NB4 (cell line): ENCODE measurements at regions not wholly inside any gene's neighbourhood (a gene's known extent, or its start where the extent isn't known, plus 50 kb on each side); places are given as distances from the start of the nearest gene placed in this dataset.

Source experiments
- DNase-seq: peaks from one replicate; pipeline ENCODE4 v3.0.0; 2010; ENCODE audit warnings: low read depth
- H3K4me3 ChIP-seq: one replicate; pipeline ENCODE4 v1.5.1; 2011; ENCODE audit warnings: mild to moderate bottlenecking, low read depth, low read length, moderate library complexity
- MYC ChIP-seq: IDR thresholded peaks from 2 replicates; pipeline ENCODE4 v1.6.1; 2011; ENCODE audit warnings: low read depth, low read length
- POLR2A ChIP-seq: IDR thresholded peaks from 2 replicates; pipeline ENCODE4 v1.6.1; 2011; ENCODE audit warnings: mild to moderate bottlenecking; ENCODE audit not compliant: insufficient read length; ENCODE audit errors: extremely low read depth
- TF ChIP-seq, protein P1 (sequence below): IDR thresholded peaks from one replicate; pipeline ENCODE4 v1.5.1; 2012; ENCODE audit warnings: low read depth, low read length
- TF ChIP-seq, protein P2 (sequence below): IDR thresholded peaks from 2 replicates; pipeline ENCODE4 v1.6.1; 2011; ENCODE audit warnings: low read depth, low read length

DNA sequence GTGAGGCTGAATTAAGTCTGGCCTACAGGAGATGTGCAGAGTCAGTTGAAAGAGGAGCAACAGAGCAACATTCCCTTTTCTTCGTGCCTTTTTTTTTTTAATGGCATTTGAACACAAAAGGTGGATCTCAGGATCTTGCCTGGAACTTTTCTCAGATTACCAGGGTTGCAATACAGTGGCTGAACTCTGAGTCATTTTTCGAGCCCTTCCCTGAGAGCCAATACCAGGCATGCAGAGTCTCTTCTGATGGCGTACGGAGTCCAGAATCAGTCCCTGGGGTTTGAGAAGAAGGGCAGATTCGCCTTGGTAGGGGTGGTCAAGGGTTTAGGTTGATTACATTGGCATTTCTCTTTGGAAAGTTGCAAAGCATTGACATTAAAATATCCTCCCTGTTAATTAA is 271.5 kb downstream of the GAS1 start:
- TF ChIP-seq POLR2A (no peak), MYC (no peak)
- TF ChIP-seq, protein P1, sequence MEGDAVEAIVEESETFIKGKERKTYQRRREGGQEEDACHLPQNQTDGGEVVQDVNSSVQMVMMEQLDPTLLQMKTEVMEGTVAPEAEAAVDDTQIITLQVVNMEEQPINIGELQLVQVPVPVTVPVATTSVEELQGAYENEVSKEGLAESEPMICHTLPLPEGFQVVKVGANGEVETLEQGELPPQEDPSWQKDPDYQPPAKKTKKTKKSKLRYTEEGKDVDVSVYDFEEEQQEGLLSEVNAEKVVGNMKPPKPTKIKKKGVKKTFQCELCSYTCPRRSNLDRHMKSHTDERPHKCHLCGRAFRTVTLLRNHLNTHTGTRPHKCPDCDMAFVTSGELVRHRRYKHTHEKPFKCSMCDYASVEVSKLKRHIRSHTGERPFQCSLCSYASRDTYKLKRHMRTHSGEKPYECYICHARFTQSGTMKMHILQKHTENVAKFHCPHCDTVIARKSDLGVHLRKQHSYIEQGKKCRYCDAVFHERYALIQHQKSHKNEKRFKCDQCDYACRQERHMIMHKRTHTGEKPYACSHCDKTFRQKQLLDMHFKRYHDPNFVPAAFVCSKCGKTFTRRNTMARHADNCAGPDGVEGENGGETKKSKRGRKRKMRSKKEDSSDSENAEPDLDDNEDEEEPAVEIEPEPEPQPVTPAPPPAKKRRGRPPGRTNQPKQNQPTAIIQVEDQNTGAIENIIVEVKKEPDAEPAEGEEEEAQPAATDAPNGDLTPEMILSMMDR, result no peak
- TF ChIP-seq, protein P2, sequence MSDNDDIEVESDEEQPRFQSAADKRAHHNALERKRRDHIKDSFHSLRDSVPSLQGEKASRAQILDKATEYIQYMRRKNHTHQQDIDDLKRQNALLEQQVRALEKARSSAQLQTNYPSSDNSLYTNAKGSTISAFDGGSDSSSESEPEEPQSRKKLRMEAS, result no peak
- DNase-seq, result no peak
- H3K4me3 ChIP-seq, result no peak overlapping the region

DNA sequence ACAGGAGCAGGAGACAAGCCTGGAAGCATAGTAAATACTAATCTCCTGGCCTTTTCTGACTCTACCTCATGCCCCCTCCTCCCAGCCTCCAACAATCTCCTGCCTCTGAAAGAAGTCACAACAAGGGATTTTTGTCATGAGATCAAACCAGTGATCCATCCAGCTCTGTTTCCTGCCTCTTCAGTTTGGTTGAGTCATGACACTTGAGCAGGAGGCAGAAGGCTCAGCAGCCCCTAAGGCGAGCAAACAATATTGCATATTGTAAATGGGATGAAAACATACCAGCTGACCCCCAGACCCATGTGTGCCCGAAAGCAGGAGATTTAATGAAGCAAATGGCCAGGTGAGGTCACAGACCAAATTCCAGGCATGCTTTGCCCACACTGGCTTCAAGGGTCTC is 272.8 kb downstream of the GAS1 start:
- no peak overlapping the region for H3K4me3 ChIP-seq
- TF ChIP-seq, protein P1, result no peak
- no peak for TF ChIP-seq POLR2A
- TF ChIP-seq, protein P2, result no peak
- no peak for TF ChIP-seq MYC
- no peak for DNase-seq

DNA sequence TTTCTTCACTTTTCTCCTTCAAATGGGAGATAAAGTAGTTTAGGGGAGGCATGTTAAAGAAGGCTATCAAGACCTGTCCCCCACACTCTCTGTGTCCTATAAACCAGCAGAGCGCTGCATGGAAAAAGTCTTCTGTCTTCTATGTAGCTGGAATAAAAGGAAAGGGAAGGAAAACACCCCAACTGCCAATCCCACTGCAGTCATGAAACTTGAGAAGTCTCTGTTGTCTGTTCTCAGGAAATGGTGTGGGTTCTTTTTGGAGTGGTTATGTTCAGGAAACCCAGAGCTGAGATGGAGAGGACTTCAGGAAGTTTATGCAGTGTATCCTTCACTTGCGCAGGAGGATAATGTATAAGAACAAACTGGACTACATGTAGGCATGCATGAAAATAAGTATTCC is 274.3 kb downstream of the GAS1 start:
- no peak for DNase-seq
- TF ChIP-seq MYC (no peak), POLR2A (no peak)
- TF ChIP-seq, protein P2, result no peak
- TF ChIP-seq, protein P1, result no peak
- H3K4me3 ChIP-seq, result no peak overlapping the region

DNA sequence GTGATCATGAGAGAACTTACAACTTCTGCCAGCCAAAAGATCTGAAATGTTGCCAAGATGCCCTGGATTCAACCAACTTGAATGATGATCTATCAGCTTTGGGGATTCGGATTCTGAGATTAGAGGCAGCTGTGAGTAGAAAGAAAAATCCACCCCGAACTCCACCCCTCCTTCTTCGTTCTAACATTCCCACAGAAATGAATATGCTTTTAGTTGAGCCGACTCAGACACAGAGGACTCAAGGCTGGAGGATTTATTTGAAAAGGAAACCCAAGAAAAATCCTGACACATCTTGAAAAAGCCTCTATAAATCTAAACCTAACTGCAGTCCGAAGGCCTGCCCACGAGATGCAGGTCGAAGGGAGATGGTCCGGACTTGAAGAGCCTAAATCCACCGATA is 275.0 kb downstream of the GAS1 start:
- TF ChIP-seq POLR2A, result no peak
- no peak for TF ChIP-seq MYC
- TF ChIP-seq, protein P2, result no peak
- TF ChIP-seq, protein P1, result no peak
- no peak overlapping the region for H3K4me3 ChIP-seq
- DNase-seq, result no peak

DNA sequence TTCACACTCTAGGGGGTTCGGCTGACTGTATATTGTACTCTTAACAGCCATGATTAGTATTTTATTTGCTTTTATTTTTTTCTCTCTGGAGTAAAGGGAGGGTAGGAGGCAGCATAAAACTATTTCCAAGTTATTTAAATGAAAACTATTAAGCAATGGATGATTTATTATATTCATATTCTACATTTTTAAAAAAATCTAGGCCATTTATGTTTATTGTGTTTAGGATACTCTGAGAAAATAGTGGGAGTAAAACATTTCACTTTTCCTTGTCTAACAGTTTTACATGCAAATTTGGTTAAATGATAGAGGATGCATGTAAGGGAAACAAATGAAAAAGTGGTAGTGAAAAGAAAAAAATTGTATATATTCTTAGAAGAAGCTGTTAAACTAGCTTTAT is 276.3 kb downstream of the GAS1 start:
- TF ChIP-seq, protein P2, result no peak
- TF ChIP-seq MYC (no peak), POLR2A (no peak)
- TF ChIP-seq, protein P1, result no peak
- DNase-seq, result no peak
- H3K4me3 ChIP-seq, result no peak overlapping the region

DNA sequence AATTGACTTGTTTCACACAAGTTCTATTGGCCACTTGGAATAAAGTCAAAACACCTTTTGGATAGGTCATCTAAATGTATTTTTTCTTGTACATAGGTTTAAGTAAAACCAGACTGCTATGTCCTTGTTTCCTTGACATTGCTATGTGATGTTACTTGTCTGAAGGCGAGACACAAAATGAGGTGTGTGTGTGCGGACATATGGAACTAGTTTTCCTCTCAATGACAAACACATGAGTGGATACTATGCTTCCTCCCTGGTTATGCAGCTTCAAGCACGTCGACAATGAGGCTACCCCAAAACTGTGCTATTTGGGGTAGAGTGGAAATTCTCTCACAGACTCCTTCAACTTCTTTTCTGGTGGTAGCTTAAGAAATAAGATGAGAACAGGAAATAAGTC is 276.8 kb downstream of the GAS1 start:
- no peak for DNase-seq
- no peak overlapping the region for H3K4me3 ChIP-seq
- TF ChIP-seq POLR2A (no peak), MYC (no peak)
- TF ChIP-seq, protein P1, result no peak
- TF ChIP-seq, protein P2, result no peak
